CD14-positive monocyte (primary cell): ENCODE measurements at regions not wholly inside any gene's neighbourhood (a gene's known extent, or its start where the extent isn't known, plus 50 kb on each side); places are given as distances from the start of the nearest gene placed in this dataset.
A peak's percentile ranks its signal among the peaks of the same experiment; 100 is the strongest.

Experiments used
- DNase-seq, 3 donors: peaks; one replicate each; pipeline ENCODE4 v3.0.0-alpha.2; 2011 to 2022
- H2AFZ ChIP-seq: 2 replicates; pipeline ENCODE4 v1.6.0; 2012; ENCODE audit warnings: mild to moderate bottlenecking, low read depth, low read length, inconsistent platforms; ENCODE audit not compliant: insufficient read depth, poor library complexity, severe bottlenecking
- H3K27ac ChIP-seq, 2 donors: 1 replicate in 1 of 2; 2 replicates in 1 of 2; pipeline ENCODE4 v1.5.1; 2012 to 2013; ENCODE audit warnings: low read length in 2 of 2, control low read depth in 1 of 2, inconsistent platforms in 1 of 2, low read depth in 1 of 2, mild to moderate bottlenecking in 1 of 2
- H3K27me3 ChIP-seq, 2 donors: one replicate each; pipeline versions ENCODE4 v1.6.0 to v1.6.1; 2011 to 2013; ENCODE audit warnings: low read length in 2 of 2; ENCODE audit not compliant: control insufficient read depth in 2 of 2, insufficient read depth in 2 of 2
- H3K36me3 ChIP-seq, 2 donors: replicated peaks in 1 of 2; 1 replicate in 1 of 2; 2 replicates in 1 of 2; pipeline versions ENCODE4 v1.5.1 to v1.6.1; 2012 to 2013; ENCODE audit warnings: low read length in 2 of 2, control low read depth in 1 of 2, inconsistent platforms in 1 of 2, mild to moderate bottlenecking in 1 of 2; ENCODE audit not compliant: insufficient read depth in 2 of 2, control insufficient read depth in 1 of 2
- H3K4me1 ChIP-seq, 2 donors: 1 replicate in 1 of 2; 2 replicates in 1 of 2; pipeline versions ENCODE4 v1.5.1 to v1.6.1; 2012 to 2013; ENCODE audit warnings: low read length in 2 of 2, control low read depth in 1 of 2, inconsistent platforms in 1 of 2, mild to moderate bottlenecking in 1 of 2, moderate library complexity in 1 of 2; ENCODE audit not compliant: insufficient read depth in 2 of 2, control insufficient read depth in 1 of 2
- H3K4me2 ChIP-seq: replicated peaks from 2 replicates; pipeline ENCODE3; 2012; ENCODE audit warnings: low read length, moderate library complexity, mild to moderate bottlenecking; ENCODE audit not compliant: poor library complexity, severe bottlenecking; ENCODE audit errors: extremely low read depth
- H3K4me3 ChIP-seq, 3 experiments: fragments of 200-600 bp in 1 of 3; sonication (generic) in 1 of 3; replicated peaks in 1 of 3; 1 replicate in 2 of 3; 2 replicates in 1 of 3; pipeline ENCODE4 v1.5.1; 2011 to 2013; ENCODE audit warnings: low read length in 3 of 3, mild to moderate bottlenecking in 3 of 3, control low read depth in 2 of 3, low read depth in 2 of 3, inconsistent platforms in 1 of 3, moderate library complexity in 1 of 3
- H3K79me2 ChIP-seq: 2 replicates; pipeline ENCODE4 v1.6.0; 2012; ENCODE audit warnings: mild to moderate bottlenecking, control low read depth, inconsistent platforms, low read length, moderate library complexity; ENCODE audit not compliant: insufficient read depth
- H3K9ac ChIP-seq: 2 replicates; pipeline ENCODE4 v1.6.0; 2017; ENCODE audit warnings: low read length, mild to moderate bottlenecking; ENCODE audit not compliant: insufficient read depth, poor library complexity, severe bottlenecking
- H3K9me3 ChIP-seq, 2 donors: replicated peaks in 1 of 2; 1 replicate in 1 of 2; 2 replicates in 1 of 2; pipeline versions ENCODE4 v1.5.1 to v1.6.1; 2012 to 2013; ENCODE audit warnings: low read length in 2 of 2, control low read depth in 1 of 2; ENCODE audit not compliant: control insufficient read depth in 1 of 2, insufficient read depth in 1 of 2
- H4K20me1 ChIP-seq: 2 replicates; pipeline ENCODE4 v1.6.0; 2012; ENCODE audit warnings: mild to moderate bottlenecking, low read length, control low read depth, moderate library complexity; ENCODE audit not compliant: insufficient read depth
- H3K27ac Mint-ChIP-seq, 7 donors: one replicate each; pipeline ENCODE4 v1.8.0; 2020; ENCODE audit warnings: mild to moderate bottlenecking in 7 of 7, mixed read lengths in 7 of 7, moderate library complexity in 6 of 7, inconsistent platforms in 2 of 7
- H3K27me3 Mint-ChIP-seq, 3 donors: one replicate each; pipeline ENCODE4 v1.8.0; 2021 to 2022; ENCODE audit warnings: low read depth in 3 of 3, mild to moderate bottlenecking in 3 of 3, mixed read lengths in 3 of 3, moderate library complexity in 3 of 3, inconsistent platforms in 1 of 3
- H3K36me3 Mint-ChIP-seq, 2 donors: one replicate each; pipeline ENCODE4 v1.8.0; 2020; ENCODE audit warnings: mixed read lengths in 2 of 2, inconsistent platforms in 1 of 2, mild to moderate bottlenecking in 1 of 2
- H3K4me1 Mint-ChIP-seq: one replicate; pipeline ENCODE4 v1.8.0; 2020; ENCODE audit warnings: mild to moderate bottlenecking, mixed read lengths
- H3K4me3 Mint-ChIP-seq, 2 donors: one replicate each; pipeline ENCODE4 v1.8.0; 2020; ENCODE audit warnings: mild to moderate bottlenecking in 2 of 2, mixed read lengths in 2 of 2, moderate library complexity in 1 of 2
- H3K9me3 Mint-ChIP-seq, 7 donors: one replicate each; pipeline ENCODE4 v1.8.0; 2020 to 2022; ENCODE audit warnings: mixed read lengths in 7 of 7, mild to moderate bottlenecking in 6 of 7, moderate library complexity in 6 of 7, inconsistent platforms in 2 of 7
- CTCF ChIP-seq: fragments of 200-600 bp; IDR thresholded peaks from one replicate; pipeline ENCODE4 v1.8.0; 2022; ENCODE audit warnings: antibody characterized with exemption, mild to moderate bottlenecking
- WGBS: methylation state at CpG from one replicate; pipeline ENCODE4 v1.1.5; 2013; ENCODE audit warnings: missing lambda C conversion rate; ENCODE audit not compliant: insufficient coverage; 5-methylcytosine and 5-hydroxymethylcytosine counted together
- intact Hi-C, 2 donors: fragments of 100-400 bp; cut with micrococcal nuclease; formaldehyde crosslinking; loops; one replicate each; pipeline versions ENCODE4 v1.15.0 to v1.15.1; 2023

GRCh38 chr20:11181966-11182365 lies 508.2 kb upstream of the JAG1 start:
- H3K27ac ChIP-seq = no peak overlapping the region
- WGBS = no CpG with 5 or more reads among the region's 3 CpGs
- no peaks in the 10 kb centered on the region for H3K79me2 ChIP-seq
- no peak overlapping the region for H2AFZ ChIP-seq
- no peaks in the 10 kb centered on the region for H3K27me3 ChIP-seq
- Mint-ChIP-seq H3K4me1 (peaks cover 13% of the 10 kb centered on the region), H3K9me3 (peaks cover 2 to 25% (median 12%) of the 10 kb centered on the region in 7 donors), H3K27ac (peak overlapping the region in 1 of 7 donors; percentile 19), H3K4me3 (no peak overlapping the region), H3K36me3 (no peaks in the 10 kb centered on the region), H3K27me3 (no peaks in the 10 kb centered on the region)
- TF ChIP-seq CTCF = no peak
- H3K36me3 ChIP-seq = no peaks in the 10 kb centered on the region
- H3K9ac ChIP-seq = no peak overlapping the region
- peaks cover 4 to 8% of the 10 kb centered on the region in 2 donors for H3K9me3 ChIP-seq
- no peak overlapping the region for H3K4me3 ChIP-seq
- intact Hi-C loops = no loop called here
- H3K4me2 ChIP-seq = no peak overlapping the region
- H3K4me1 ChIP-seq = peaks cover 9 to 17% of the 10 kb centered on the region in 2 donors
- no peaks in the 10 kb centered on the region for H4K20me1 ChIP-seq
- no peak for DNase-seq

- Histone ChIP-seq H3K27ac (no peak overlapping the region), H3K9ac (no peak overlapping the region)
Observed at GRCh38 chr20:11182720-11183119, 508.9 kb upstream of the JAG1 start.

More at GRCh38 chr20:11182720-11183119, 508.9 kb upstream of the JAG1 start:
- Histone ChIP-seq H3K79me2 (no peaks in the 10 kb centered on the region), H3K4me2 (no peak overlapping the region), H3K4me1 (peaks cover 9 to 17% of the 10 kb centered on the region in 2 donors), H3K27me3 (no peaks in the 10 kb centered on the region), H3K36me3 (no peaks in the 10 kb centered on the region), H4K20me1 (no peaks in the 10 kb centered on the region), H3K9me3 (peaks cover 4 to 8% of the 10 kb centered on the region in 2 donors), H3K4me3 (no peak overlapping the region), H2AFZ (no peak overlapping the region)
- DNase-seq = peak; percentile 59 to 65 (median 59)
- WGBS = no CpG with 5 or more reads among the region's 1 CpG
- H3K36me3 Mint-ChIP-seq = no peaks in the 10 kb centered on the region
- H3K27ac Mint-ChIP-seq = peak overlapping the region in 4 of 7 donors; percentile 19 to 72 (median 58)
- H3K27me3 Mint-ChIP-seq = no peaks in the 10 kb centered on the region
- peaks cover 2 to 27% (median 12%) of the 10 kb centered on the region in 7 donors for H3K9me3 Mint-ChIP-seq
- H3K4me3 Mint-ChIP-seq = no peak overlapping the region
- no peak for TF ChIP-seq CTCF
- H3K4me1 Mint-ChIP-seq = peaks cover 13% of the 10 kb centered on the region
- intact Hi-C loops = no loop called here
